ENCODE measurements at regions not wholly inside any gene's neighbourhood (a gene's known extent, or its start where the extent isn't known, plus 50 kb on each side); places are given as distances from the start of the nearest gene placed in this dataset.

GRCh38 chr10:113485736-113486135, 67.1 kb upstream of the HABP2 start:
- H3K4me1 ChIP-seq (ENCODE audit: insufficient read depth, low read length, poor library complexity, severe bottlenecking), result no peaks in the 10 kb centered on the region
- no peak overlapping the region for H3K27ac ChIP-seq (ENCODE audit: low read depth, low read length, poor library complexity, severe bottlenecking)
- H3K9me3 ChIP-seq (ENCODE audit: low read length), result no peaks in the 10 kb centered on the region
- intact Hi-C loops (cut with micrococcal nuclease; ENCODE audit: unreplicated experiment), result no loop called here
- H3K4me3 ChIP-seq (ENCODE audit: low read depth, low read length, poor library complexity, severe bottlenecking), result no peak overlapping the region
- H3K36me3 ChIP-seq (ENCODE audit: insufficient read depth, low read length), result no peaks in the 10 kb centered on the region
- ChIA-PET CTCF (ENCODE audit: unreplicated experiment) (no interaction called here), POLR2A (no interaction called here)
- TF ChIP-seq CTCF (conservative IDR thresholded peaks at IDR 0.05; ENCODE audit: low read length) (no peak), EZH2phosphoT487 (IDR thresholded peaks at IDR 0.05; ENCODE audit: borderline replicate concordance, low read depth, low read length) (no peak)
- no peaks in the 10 kb centered on the region for H3K9me2 ChIP-seq (ENCODE audit: insufficient read depth, low read length)
- no peak for DNase-seq (ENCODE audit: low spot score)
- H3K79me2 ChIP-seq (ENCODE audit: insufficient read depth, low read depth, low read length), result no peaks in the 10 kb centered on the region
- no TSS peak for BruUV-seq (replicated peaks)
- no peak overlapping the region for H2AFZ ChIP-seq (ENCODE audit: low read length)
- H3K4me2 ChIP-seq (ENCODE audit: low read length), result no peak overlapping the region
- H4K20me1 ChIP-seq (ENCODE audit: insufficient read depth, low read length), result no peaks in the 10 kb centered on the region

- TF ChIP-seq EZH2phosphoT487 (IDR thresholded peaks at IDR 0.05; ENCODE audit: borderline replicate concordance, low read depth, low read length), result no peak
- TF ChIP-seq CTCF (conservative IDR thresholded peaks at IDR 0.05; ENCODE audit: low read length), result no peak
- no peak overlapping the region for H3K4me3 ChIP-seq (ENCODE audit: low read depth, low read length, poor library complexity, severe bottlenecking)
- POLR2A ChIA-PET, result no interaction called here
- no peak overlapping the region for H2AFZ ChIP-seq (ENCODE audit: low read length)
- no peak for DNase-seq (ENCODE audit: low spot score)
- no peaks in the 10 kb centered on the region for H4K20me1 ChIP-seq (ENCODE audit: insufficient read depth, low read length)
- H3K27ac ChIP-seq (ENCODE audit: low read depth, low read length, poor library complexity, severe bottlenecking), result no peak overlapping the region
- H3K36me3 ChIP-seq (ENCODE audit: insufficient read depth, low read length), result no peaks in the 10 kb centered on the region
- H3K79me2 ChIP-seq (ENCODE audit: insufficient read depth, low read depth, low read length), result no peaks in the 10 kb centered on the region
- intact Hi-C loops (cut with micrococcal nuclease; ENCODE audit: unreplicated experiment), result no loop called here
- H3K9me3 ChIP-seq (ENCODE audit: low read length), result no peaks in the 10 kb centered on the region
- no peaks in the 10 kb centered on the region for H3K4me1 ChIP-seq (ENCODE audit: insufficient read depth, low read length, poor library complexity, severe bottlenecking)
- CTCF ChIA-PET (ENCODE audit: unreplicated experiment), result no interaction called here
- BruUV-seq (replicated peaks), result no TSS peak
- no peaks in the 10 kb centered on the region for H3K9me2 ChIP-seq (ENCODE audit: insufficient read depth, low read length)
- no peak overlapping the region for H3K4me2 ChIP-seq (ENCODE audit: low read length)
Measured at GRCh38 chr10:113486531-113486930, 66.3 kb upstream of the HABP2 start.

- no peaks in the 10 kb centered on the region for H3K79me2 ChIP-seq (ENCODE audit: insufficient read depth, low read depth, low read length)
- no TSS peak for BruUV-seq (replicated peaks)
- CTCF ChIA-PET (ENCODE audit: unreplicated experiment), result no interaction called here
- H3K36me3 ChIP-seq (ENCODE audit: insufficient read depth, low read length), result no peaks in the 10 kb centered on the region
- intact Hi-C loops (cut with micrococcal nuclease; ENCODE audit: unreplicated experiment), result no loop called here
- no peak overlapping the region for H3K4me2 ChIP-seq (ENCODE audit: low read length)
- no peaks in the 10 kb centered on the region for H3K9me2 ChIP-seq (ENCODE audit: insufficient read depth, low read length)
- POLR2A ChIA-PET, result interaction anchor here (0.5 kb wide), 1 partner anchor 716 kb away, joined by 3 read pairs; no protein-coding TSS in a partner anchor
- H4K20me1 ChIP-seq (ENCODE audit: insufficient read depth, low read length), result no peaks in the 10 kb centered on the region
- no peak for DNase-seq (ENCODE audit: low spot score)
- TF ChIP-seq CTCF (conservative IDR thresholded peaks at IDR 0.05; ENCODE audit: low read length), result no peak
- no peak for TF ChIP-seq EZH2phosphoT487 (IDR thresholded peaks at IDR 0.05; ENCODE audit: borderline replicate concordance, low read depth, low read length)
- no peak overlapping the region for H3K27ac ChIP-seq (ENCODE audit: low read depth, low read length, poor library complexity, severe bottlenecking)
- H2AFZ ChIP-seq (ENCODE audit: low read length), result no peak overlapping the region
- no peak overlapping the region for H3K4me3 ChIP-seq (ENCODE audit: low read depth, low read length, poor library complexity, severe bottlenecking)
- H3K9me3 ChIP-seq (ENCODE audit: low read length), result no peaks in the 10 kb centered on the region
- H3K4me1 ChIP-seq (ENCODE audit: insufficient read depth, low read length, poor library complexity, severe bottlenecking), result no peaks in the 10 kb centered on the region
Measured at GRCh38 chr10:113487154-113487553, 65.7 kb upstream of the HABP2 start.
